Suprapubic skin (tissue), 3 donors: ENCODE measurements at regions not wholly inside any gene's neighbourhood (a gene's known extent, or its start where the extent isn't known, plus 50 kb on each side); places are given as distances from the start of the nearest gene placed in this dataset.

Experiments
- CTCF ChIP-seq, 2 donors: fragments of 200-600 bp in 1 of 2; fragments of 450-650 bp in 1 of 2; sonication (generic) in 1 of 2; IDR thresholded peaks; one replicate each; pipeline ENCODE4 v1.5.1; 2016 to 2019; ENCODE audit warnings: antibody characterized with exemption in 2 of 2, mild to moderate bottlenecking in 1 of 2, moderate library complexity in 1 of 2
- EP300 ChIP-seq: sonication (generic); formaldehyde crosslinking; IDR thresholded peaks from one replicate; pipeline ENCODE4 v1.6.1; 2017; ENCODE audit warnings: antibody characterized with exemption

- TF ChIP-seq CTCF (IDR thresholded peaks at IDR 0.05) (no peak), EP300 (no peak)
Measured at GRCh38 chr17:13099089-13099735, 81.4 kb upstream of the ELAC2 start.
